GM12892 (cell line): ENCODE measurements at regions not wholly inside any gene's neighbourhood (a gene's known extent, or its start where the extent isn't known, plus 50 kb on each side); places are given as distances from the start of the nearest gene placed in this dataset.

ENCODE experiments used
- POLR2A ChIP-seq: IDR thresholded peaks from 2 replicates; pipeline ENCODE4 v1.6.1; 2011; ENCODE audit warnings: low read depth, low read length, control low read depth
- POLR2AphosphoS5 ChIP-seq: IDR thresholded peaks from 2 replicates; pipeline ENCODE4 v1.6.1; 2011; ENCODE audit warnings: low read depth, low read length, control low read depth

DNA sequence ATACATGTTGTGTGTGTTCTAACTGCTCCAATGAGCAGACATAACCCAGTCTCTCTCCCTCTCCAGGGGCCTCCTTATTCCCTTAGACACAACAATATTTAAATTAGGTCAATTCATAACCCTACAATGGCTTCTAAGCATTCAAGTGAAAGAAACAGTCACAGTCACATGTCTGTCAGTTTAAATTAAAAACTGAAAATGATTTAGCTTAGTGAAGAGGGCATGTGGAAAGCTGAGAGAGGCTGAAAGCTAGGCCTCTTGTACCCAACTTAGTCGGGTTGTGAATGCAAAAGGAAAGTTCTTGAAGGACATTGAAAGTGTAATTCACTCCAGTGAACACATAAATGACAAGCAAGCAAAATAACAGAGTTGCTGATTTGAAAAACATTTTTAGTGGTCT lies 1519.6 kb downstream of the OTOL1 start:
- TF ChIP-seq POLR2AphosphoS5, result no peak
- TF ChIP-seq POLR2A, result no peak
